GM18909 (cell line): ENCODE measurements at regions not wholly inside any gene's neighbourhood (a gene's known extent, or its start where the extent isn't known, plus 50 kb on each side); places are given as distances from the start of the nearest gene placed in this dataset.
"Not testable (repeated sequence)": the region's sequence is repeated elsewhere in the genome, so short reads cannot be mapped to it uniquely, and the experiment has no call there.

Experiments used
- ATAC-seq: cut with Tn5 transposase; IDR thresholded peaks from one replicate; pipeline ENCODE4 v1.9.1; 2021; ENCODE audit warnings: mild to moderate bottlenecking; ENCODE audit not compliant: unreplicated experiment, poor library complexity

GRCh38 chr13:54004026-54004699, 975.5 kb downstream of the OLFM4 start:
- ATAC-seq = no peak

GRCh38 chr13:54016542-54016941, 987.9 kb downstream of the OLFM4 start:
- ATAC-seq = no peak

GRCh38 chr13:54018485-54018884, 989.9 kb downstream of the OLFM4 start:
- no peak for ATAC-seq

- ATAC-seq = peak; percentile 99
These were observed 1000.6 kb downstream of the OLFM4 start for GRCh38 chr13:54029226-54029625.

- ATAC-seq = peak; percentile 11
These were observed 1001.1 kb downstream of the OLFM4 start for GRCh38 chr13:54029720-54030119.

GRCh38 chr13:54033323-54033861, 1004.8 kb downstream of the OLFM4 start:
- ATAC-seq = no peak

- ATAC-seq = no peak
These were observed 1005.4 kb downstream of the OLFM4 start for GRCh38 chr13:54034047-54034446.

- not testable (repeated sequence) for ATAC-seq
These were observed 1028.8 kb downstream of the OLFM4 start for GRCh38 chr13:54057416-54057815.

- not testable (repeated sequence) for ATAC-seq
These were observed 1041.3 kb downstream of the OLFM4 start for GRCh38 chr13:54069958-54070357.

- no peak for ATAC-seq
These were observed 1049.0 kb downstream of the OLFM4 start for GRCh38 chr13:54077569-54077968.

- no peak for ATAC-seq
These were observed 1049.8 kb downstream of the OLFM4 start for GRCh38 chr13:54078271-54078870.

GRCh38 chr13:54082309-54082708, 1053.7 kb downstream of the OLFM4 start:
- ATAC-seq = not testable (repeated sequence)

GRCh38 chr13:54091884-54092283, 1063.3 kb downstream of the OLFM4 start:
- no peak for ATAC-seq

- no peak for ATAC-seq
These were observed 1064.1 kb downstream of the OLFM4 start for GRCh38 chr13:54092686-54093085.

- ATAC-seq = no peak
These were observed 1082.0 kb downstream of the OLFM4 start for GRCh38 chr13:54110597-54110996.

- ATAC-seq = no peak
These were observed 1096.1 kb downstream of the OLFM4 start for GRCh38 chr13:54124700-54125099.

GRCh38 chr13:54130931-54131330, 1102.3 kb downstream of the OLFM4 start:
- not testable (repeated sequence) for ATAC-seq

GRCh38 chr13:54131433-54131832, 1102.8 kb downstream of the OLFM4 start:
- not testable (repeated sequence) for ATAC-seq

- ATAC-seq = not testable (repeated sequence)
These were observed 1103.5 kb downstream of the OLFM4 start for GRCh38 chr13:54132127-54132526.

- not testable (repeated sequence) for ATAC-seq
These were observed 1104.1 kb downstream of the OLFM4 start for GRCh38 chr13:54132720-54133119.

GRCh38 chr13:54133746-54134145, 1105.1 kb downstream of the OLFM4 start:
- ATAC-seq = no peak

- no peak for ATAC-seq
These were observed 1116.2 kb downstream of the OLFM4 start for GRCh38 chr13:54144828-54145227.
